A549 (cell line): ENCODE measurements at regions not wholly inside any gene's neighbourhood (a gene's known extent, or its start where the extent isn't known, plus 50 kb on each side); places are given as distances from the start of the nearest gene placed in this dataset.

Source experiments
- ATAC-seq, 2 experiments: fragments of 200-7000 bp in 1 of 2; fragments of >200 bp in 1 of 2; cut with Nextera tagmentation in 1 of 2; cut with Tn5 transposase in 1 of 2; 3 replicates each; pipeline versions ENCODE4 v1.8.0 to v1.9.1; 2018 to 2020; ENCODE audit warnings: mild to moderate bottlenecking in 1 of 2, moderate library complexity in 1 of 2
- CTCF ChIA-PET: fragments of 300-600 bp; sonication (Branson Sonifier 250); formaldehyde crosslinking; extraction: SDS; loops from one replicate; lab custom pipeline; 2021; ENCODE audit warnings: antibody characterized with exemption, inconsistent platforms; lab: Yijun Ruan, JAX
- POLR2A ChIA-PET: fragments of 350-600 bp; formaldehyde crosslinking; extraction: SDS; loops from one replicate; lab custom pipeline; 2021; ENCODE audit warnings: antibody characterized with exemption, inconsistent platforms; lab: Yijun Ruan, JAX
- DNase-seq, 2 experiments: peaks; one replicate each; pipeline versions ENCODE4 v3.0.0 to v3.0.0-alpha.2; 2011 to 2016; ENCODE audit warnings: low read depth in 1 of 2, low spot score in 1 of 2
- FAIRE-seq: peaks from 2 replicates; lab custom pipeline; 2011; peaks lifted over from hg19 to GRCh38; lab: Jason Lieb, UNC
- H3K27ac ChIP-seq, 2 experiments: fragments of >200 bp; sonication (Bioruptor Twin); formaldehyde crosslinking; 3 replicates each; pipeline ENCODE4 v1.5.1; 2016 to 2017
- H3K4me1 ChIP-seq: fragments of >200 bp; sonication (Bioruptor Twin); formaldehyde crosslinking; 3 replicates; pipeline ENCODE4 v1.6.1; 2016
- H3K4me2 ChIP-seq: fragments of >200 bp; sonication (Bioruptor Twin); formaldehyde crosslinking; 3 replicates; pipeline ENCODE4 v1.6.1; 2016
- H3K4me3 ChIP-seq: fragments of >200 bp; sonication (Bioruptor Twin); formaldehyde crosslinking; 3 replicates; pipeline ENCODE4 v1.5.1; 2016
- H3K9me3 ChIP-seq: fragments of >200 bp; sonication (Bioruptor Twin); formaldehyde crosslinking; 3 replicates; pipeline ENCODE4 v1.6.1; 2016
- CBX2 ChIP-seq: fragments of 200-600 bp; sonication (generic); IDR thresholded peaks from 2 replicates; pipeline ENCODE4 v1.6.1; 2016; ENCODE audit warnings: low read depth, mild to moderate bottlenecking, borderline replicate concordance
- EHMT2 ChIP-seq: fragments of 200-600 bp; sonication (generic); IDR thresholded peaks from 2 replicates; pipeline ENCODE4 v1.6.1; 2016; ENCODE audit warnings: antibody characterized with exemption, low read depth, mild to moderate bottlenecking, moderate library complexity
- GATA3 ChIP-seq: IDR thresholded peaks from 2 replicates; pipeline ENCODE4 v1.6.1; 2012; ENCODE audit warnings: borderline replicate concordance
- HEYL ChIP-seq: fragments of 250-450 bp; sonication (Bioruptor Pico); IDR thresholded peaks from 2 replicates; pipeline ENCODE4 v1.8.0; 2021; ENCODE audit warnings: mild to moderate bottlenecking, moderate library complexity
- JUN ChIP-seq, 2 experiments: fragments of >200 bp; sonication (Bioruptor Twin); formaldehyde crosslinking; IDR thresholded peaks; 2 replicates in 1 of 2; 3 replicates in 1 of 2; pipeline ENCODE4 v1.6.1; 2016 to 2017
- JUNB ChIP-seq: fragments of >200 bp; sonication (Bioruptor Twin); formaldehyde crosslinking; IDR thresholded peaks from 2 replicates; pipeline ENCODE4 v1.6.1; 2016
- KDM1A ChIP-seq: fragments of 200-600 bp; sonication (generic); IDR thresholded peaks from 2 replicates; pipeline ENCODE4 v1.6.1; 2016; ENCODE audit warnings: low read depth, mild to moderate bottlenecking
- KDM5A ChIP-seq: fragments of 200-600 bp; sonication (generic); IDR thresholded peaks from 2 replicates; pipeline ENCODE4 v1.6.1; 2016; ENCODE audit warnings: antibody characterized with exemption, mild to moderate bottlenecking
- MAFK ChIP-seq: fragments of 450-650 bp; IDR thresholded peaks from 2 replicates; pipeline ENCODE4 v1.6.1; 2014; ENCODE audit not compliant: partially characterized antibody
- MYC ChIP-seq: IDR thresholded peaks from 2 replicates; pipeline ENCODE4 v1.6.1; 2012; ENCODE audit warnings: mild to moderate bottlenecking, inconsistent platforms, low read length, improper control_type of control experiment, borderline replicate concordance
- POLR2AphosphoS2 ChIP-seq: conservative IDR thresholded peaks from 2 replicates; pipeline ENCODE4 v1.6.1; 2012; ENCODE audit warnings: low read length, improper control_type of control experiment, inconsistent platforms
- RAD21 ChIP-seq, 2 experiments: fragments of >200 bp in 1 of 2; sonication (Bioruptor Twin) in 1 of 2; formaldehyde crosslinking in 1 of 2; IDR thresholded peaks in 1 of 2; conservative IDR thresholded peaks in 1 of 2; 2 replicates in 1 of 2; 3 replicates in 1 of 2; pipeline ENCODE4 v1.6.1; 2012 to 2018; ENCODE audit warnings: inconsistent platforms in 1 of 2
- RNF2 ChIP-seq: fragments of 200-600 bp; sonication (generic); IDR thresholded peaks from 2 replicates; pipeline ENCODE4 v1.6.1; 2016; ENCODE audit warnings: low read depth, mild to moderate bottlenecking, antibody characterized with exemption, moderate library complexity, borderline replicate concordance
- SMC3 ChIP-seq: fragments of >200 bp; sonication (Bioruptor Twin); formaldehyde crosslinking; IDR thresholded peaks from 3 replicates; pipeline ENCODE4 v1.6.1; 2018; ENCODE audit warnings: inconsistent platforms
- ZC3H11A ChIP-seq: fragments of 450-650 bp; IDR thresholded peaks from 2 replicates; pipeline ENCODE4 v1.6.1; 2014; ENCODE audit warnings: antibody characterized with exemption, mild to moderate bottlenecking
- ZFP36 ChIP-seq: fragments of 450-650 bp; IDR thresholded peaks from 2 replicates; pipeline ENCODE4 v1.6.1; 2014; ENCODE audit warnings: borderline replicate concordance; ENCODE audit not compliant: partially characterized antibody
- WGBS: methylation state at CpG from one replicate; pipeline ENCODE4 v1.1.6; 2017; ENCODE audit errors: missing lambda C conversion rate; 5-methylcytosine and 5-hydroxymethylcytosine counted together
- TF ChIP-seq, protein P1 (sequence below): fragments of 450-650 bp; IDR thresholded peaks from 2 replicates; pipeline ENCODE4 v1.6.1; 2014; ENCODE audit warnings: antibody characterized with exemption
- TF ChIP-seq, protein P2 (sequence below): IDR thresholded peaks from 2 replicates; pipeline ENCODE4 v1.6.1; 2012; ENCODE audit warnings: low read depth, borderline replicate concordance
- TF ChIP-seq, protein P3 (sequence below): fragments of >200 bp; sonication (Bioruptor Twin); formaldehyde crosslinking; IDR thresholded peaks from 3 replicates; pipeline ENCODE4 v1.5.1; 2016
- TF ChIP-seq, protein P4 (sequence below): fragments of 250-450 bp; sonication (Bioruptor Pico); IDR thresholded peaks from 2 replicates; pipeline ENCODE4 v1.5.0; 2020; ENCODE audit warnings: low read depth, mild to moderate bottlenecking, moderate library complexity

DNA sequence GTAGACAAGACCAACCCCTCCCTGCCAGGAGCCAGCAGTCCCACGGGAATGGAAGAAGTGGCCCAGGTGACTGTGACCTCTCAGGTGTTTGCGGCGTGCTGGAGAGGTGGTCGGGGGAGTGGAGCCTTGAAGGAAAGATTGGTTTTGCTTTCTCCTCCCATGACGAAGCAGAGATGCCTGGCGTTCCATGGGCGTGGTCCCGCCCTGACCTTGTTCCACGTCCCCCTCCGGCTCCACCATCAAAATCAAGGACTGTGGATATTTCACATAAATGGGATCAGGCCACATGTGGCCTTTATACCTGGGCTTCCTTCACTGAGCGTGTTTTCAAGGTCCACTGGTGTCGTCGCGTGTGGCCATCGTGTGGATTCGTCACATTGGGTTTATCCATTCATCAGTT lies 270.6 kb upstream of the TNRC6C start:
- no peak for FAIRE-seq
- CTCF ChIA-PET, result no interaction called here
- 68% methylated on average over 16 of the region's 16 CpGs for WGBS

DNA sequence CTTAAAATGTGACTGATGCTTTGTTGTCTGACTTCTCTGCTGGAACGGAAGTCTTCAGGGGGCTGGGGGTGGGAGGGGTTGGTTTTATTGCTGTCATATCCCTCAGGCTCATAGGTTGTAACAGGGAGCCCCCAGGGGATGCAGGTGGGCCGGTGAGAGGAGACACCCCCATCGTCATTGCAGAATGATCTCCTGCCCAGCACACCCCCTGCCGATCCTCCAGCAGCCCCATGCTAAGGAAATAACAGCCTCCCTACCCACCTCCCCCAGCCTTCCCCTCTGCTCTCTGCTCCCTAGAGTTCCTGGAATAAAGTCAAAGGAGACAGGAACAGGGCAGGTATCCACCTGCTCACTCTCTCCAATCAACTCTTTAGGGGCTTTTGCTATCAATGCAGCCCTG lies 270.1 kb upstream of the TNRC6C start:
- Histone ChIP-seq H3K4me2 (no peak overlapping the region), H3K4me1 (no peaks in the 10 kb centered on the region), H3K9me3 (no peaks in the 10 kb centered on the region), H3K27ac (no peak overlapping the region), H3K4me3 (no peak overlapping the region)
- ChIA-PET POLR2A (no interaction called here), CTCF (no interaction called here)
- DNase-seq (no peak), ATAC-seq (no peak), FAIRE-seq (no peak)
- TF ChIP-seq, protein P1, sequence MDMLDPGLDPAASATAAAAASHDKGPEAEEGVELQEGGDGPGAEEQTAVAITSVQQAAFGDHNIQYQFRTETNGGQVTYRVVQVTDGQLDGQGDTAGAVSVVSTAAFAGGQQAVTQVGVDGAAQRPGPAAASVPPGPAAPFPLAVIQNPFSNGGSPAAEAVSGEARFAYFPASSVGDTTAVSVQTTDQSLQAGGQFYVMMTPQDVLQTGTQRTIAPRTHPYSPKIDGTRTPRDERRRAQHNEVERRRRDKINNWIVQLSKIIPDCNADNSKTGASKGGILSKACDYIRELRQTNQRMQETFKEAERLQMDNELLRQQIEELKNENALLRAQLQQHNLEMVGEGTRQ, result no peak
- TF ChIP-seq JUN (IDR thresholded peaks at IDR 0.05), result no peak
- no peak for TF ChIP-seq RNF2
- TF ChIP-seq KDM5A, result no peak
- no peak for TF ChIP-seq HEYL (CRISPR knock-in tag)
- TF ChIP-seq, protein P2, sequence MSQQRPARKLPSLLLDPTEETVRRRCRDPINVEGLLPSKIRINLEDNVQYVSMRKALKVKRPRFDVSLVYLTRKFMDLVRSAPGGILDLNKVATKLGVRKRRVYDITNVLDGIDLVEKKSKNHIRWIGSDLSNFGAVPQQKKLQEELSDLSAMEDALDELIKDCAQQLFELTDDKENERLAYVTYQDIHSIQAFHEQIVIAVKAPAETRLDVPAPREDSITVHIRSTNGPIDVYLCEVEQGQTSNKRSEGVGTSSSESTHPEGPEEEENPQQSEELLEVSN, result no peak
- TF ChIP-seq CBX2, result no peak
- TF ChIP-seq SMC3, result no peak
- no peak for TF ChIP-seq ZFP36
- TF ChIP-seq, protein P3, sequence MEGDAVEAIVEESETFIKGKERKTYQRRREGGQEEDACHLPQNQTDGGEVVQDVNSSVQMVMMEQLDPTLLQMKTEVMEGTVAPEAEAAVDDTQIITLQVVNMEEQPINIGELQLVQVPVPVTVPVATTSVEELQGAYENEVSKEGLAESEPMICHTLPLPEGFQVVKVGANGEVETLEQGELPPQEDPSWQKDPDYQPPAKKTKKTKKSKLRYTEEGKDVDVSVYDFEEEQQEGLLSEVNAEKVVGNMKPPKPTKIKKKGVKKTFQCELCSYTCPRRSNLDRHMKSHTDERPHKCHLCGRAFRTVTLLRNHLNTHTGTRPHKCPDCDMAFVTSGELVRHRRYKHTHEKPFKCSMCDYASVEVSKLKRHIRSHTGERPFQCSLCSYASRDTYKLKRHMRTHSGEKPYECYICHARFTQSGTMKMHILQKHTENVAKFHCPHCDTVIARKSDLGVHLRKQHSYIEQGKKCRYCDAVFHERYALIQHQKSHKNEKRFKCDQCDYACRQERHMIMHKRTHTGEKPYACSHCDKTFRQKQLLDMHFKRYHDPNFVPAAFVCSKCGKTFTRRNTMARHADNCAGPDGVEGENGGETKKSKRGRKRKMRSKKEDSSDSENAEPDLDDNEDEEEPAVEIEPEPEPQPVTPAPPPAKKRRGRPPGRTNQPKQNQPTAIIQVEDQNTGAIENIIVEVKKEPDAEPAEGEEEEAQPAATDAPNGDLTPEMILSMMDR, result no peak
- 32% methylated on average over 4 of the region's 4 CpGs for WGBS

More for the DNA sequence above, 270.6 kb upstream of the TNRC6C start:
- DNase-seq (no peak), ATAC-seq (no peak)
- no peak overlapping the region for H3K4me2 ChIP-seq
- POLR2A ChIA-PET, result no interaction called here
- H3K9me3 ChIP-seq, result no peaks in the 10 kb centered on the region
- TF ChIP-seq JUNB (no peak), KDM1A (no peak), SMC3 (no peak), RAD21 (conservative IDR thresholded peaks at IDR 0.05 in 1 of 2, IDR thresholded peaks at IDR 0.05 in 1 of 2) (no peak)
- no peak overlapping the region for H3K27ac ChIP-seq
- H3K4me3 ChIP-seq, result no peak overlapping the region
- H3K4me1 ChIP-seq, result no peaks in the 10 kb centered on the region

DNA sequence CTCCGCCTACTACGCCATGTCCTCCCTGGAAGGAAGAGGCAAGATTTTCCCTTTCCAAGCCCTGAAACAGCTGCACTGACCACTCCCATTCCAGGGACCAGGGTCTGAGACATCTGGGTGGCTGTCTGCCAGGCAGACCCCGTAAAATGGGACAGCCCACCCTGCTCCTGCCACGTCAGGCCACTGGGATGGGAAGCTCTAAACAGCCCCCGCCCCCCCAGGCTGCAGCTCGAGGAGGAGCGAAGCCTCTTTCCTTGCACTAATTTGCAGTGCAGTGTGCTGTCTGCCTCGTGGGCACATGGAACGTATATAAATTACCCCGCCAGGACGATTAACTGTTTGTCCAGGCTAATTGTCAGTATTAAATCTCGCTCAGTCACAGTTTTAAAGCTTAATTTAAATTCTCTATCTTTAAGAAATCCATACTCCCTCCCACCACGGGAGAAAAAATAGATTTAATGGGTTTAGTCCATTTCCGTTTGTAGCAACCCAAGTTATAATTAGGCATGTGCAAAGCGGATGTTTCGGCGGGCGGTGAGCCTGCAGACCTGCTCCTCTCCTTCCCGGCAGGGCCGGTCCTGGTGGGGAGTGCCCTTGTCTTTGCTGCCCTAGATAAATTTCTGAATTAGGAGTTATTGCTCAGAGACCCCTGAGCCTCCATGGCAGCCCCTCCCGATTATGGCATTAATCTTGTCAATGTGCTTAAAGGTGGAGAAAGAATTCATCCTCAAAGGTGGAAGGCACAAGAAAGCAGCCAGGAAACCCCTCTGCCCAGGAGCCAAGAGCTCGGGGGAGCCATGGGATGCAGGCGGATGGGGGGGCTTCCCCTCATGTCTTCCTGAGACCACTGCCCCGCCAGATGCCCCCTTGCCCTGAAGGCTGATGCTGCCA lies 268.0 kb upstream of the TNRC6C start:
- no peak for FAIRE-seq
- 43% methylated on average over 24 of the region's 24 CpGs for WGBS

More for the DNA sequence above, 268.0 kb upstream of the TNRC6C start:
- H3K9me3 ChIP-seq, result no peaks in the 10 kb centered on the region
- H3K4me2 ChIP-seq, result no peak overlapping the region
- DNase-seq (no peak), ATAC-seq (no peak)
- ChIA-PET CTCF (interaction anchor here (1.1 to 1.8 kb wide), 2 partner anchors 19 to 148 kb away, joined by 3 to 6 read pairs; no protein-coding TSS in a partner anchor), POLR2A (no interaction called here)
- no peaks in the 10 kb centered on the region for H3K4me1 ChIP-seq
- H3K27ac ChIP-seq, result no peak overlapping the region
- TF ChIP-seq GATA3 (no peak), EHMT2 (no peak), ZC3H11A (no peak), MYC (no peak), MAFK (no peak), POLR2AphosphoS2 (no peak)
- TF ChIP-seq, protein P4, sequence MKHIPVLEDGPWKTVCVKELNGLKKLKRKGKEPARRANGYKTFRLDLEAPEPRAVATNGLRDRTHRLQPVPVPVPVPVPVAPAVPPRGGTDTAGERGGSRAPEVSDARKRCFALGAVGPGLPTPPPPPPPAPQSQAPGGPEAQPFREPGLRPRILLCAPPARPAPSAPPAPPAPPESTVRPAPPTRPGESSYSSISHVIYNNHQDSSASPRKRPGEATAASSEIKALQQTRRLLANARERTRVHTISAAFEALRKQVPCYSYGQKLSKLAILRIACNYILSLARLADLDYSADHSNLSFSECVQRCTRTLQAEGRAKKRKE (CRISPR knock-in tag), result no peak
- H3K4me3 ChIP-seq, result no peak overlapping the region
